Prostate gland (tissue), 2 donors: ENCODE measurements at regions not wholly inside any gene's neighbourhood (a gene's known extent, or its start where the extent isn't known, plus 50 kb on each side); places are given as distances from the start of the nearest gene placed in this dataset.

ENCODE experiments used
- DNase-seq: peaks from one replicate; pipeline ENCODE4 v3.0.0-alpha.2; 2019; ENCODE audit warnings: low spot score
- H3K27ac ChIP-seq, 2 donors: fragments of 200-600 bp; sonication (generic); 2 replicates each; pipeline ENCODE4 v1.5.1; 2017 to 2019
- H3K27me3 ChIP-seq: fragments of 200-600 bp; sonication (generic); replicated peaks from 2 replicates; pipeline ENCODE4 v1.5.1; 2019; ENCODE audit not compliant: insufficient read depth
- H3K36me3 ChIP-seq, 2 donors: fragments of 200-600 bp; sonication (generic); 1 replicate in 1 of 2; 2 replicates in 1 of 2; pipeline versions ENCODE4 v1.5.1 to v1.8.1; 2017 to 2019
- H3K4me1 ChIP-seq: fragments of 200-600 bp; sonication (generic); replicated peaks from 2 replicates; pipeline ENCODE4 v1.5.1; 2019
- H3K4me3 ChIP-seq, 2 donors: fragments of 200-600 bp; sonication (generic); 2 replicates each; pipeline ENCODE4 v1.5.1; 2017 to 2019
- H3K9me3 ChIP-seq: fragments of 200-600 bp; sonication (generic); 2 replicates; pipeline ENCODE4 v1.5.1; 2017
- POLR2A ChIP-seq: fragments of 450-650 bp; IDR thresholded peaks from one replicate; pipeline ENCODE4 v1.6.1; 2016; ENCODE audit warnings: antibody characterized with exemption, mild to moderate bottlenecking
- POLR2AphosphoS5 ChIP-seq: sonication (generic); formaldehyde crosslinking; IDR thresholded peaks from one replicate; pipeline ENCODE4 v1.6.1; 2017; ENCODE audit warnings: antibody characterized with exemption
- WGBS: methylation state at CpG from one replicate; pipeline ENCODE4 v1.1.5; 2018; 5-methylcytosine and 5-hydroxymethylcytosine counted together
- intact Hi-C: fragments of 100-400 bp; cut with DNase I; formaldehyde crosslinking; loops from one replicate; pipeline ENCODE4 v1.14.2; 2022
- TF ChIP-seq, protein P1 (sequence below), 4 experiments: fragments of 200-600 bp in 2 of 4; fragments of 450-650 bp in 2 of 4; sonication (generic) in 2 of 4; IDR thresholded peaks; 1 replicate in 3 of 4; 2 replicates in 1 of 4; pipeline ENCODE4 v1.5.1; 2016 to 2019; ENCODE audit warnings: antibody characterized with exemption in 4 of 4, mild to moderate bottlenecking in 2 of 4, moderate library complexity in 2 of 4

DNA sequence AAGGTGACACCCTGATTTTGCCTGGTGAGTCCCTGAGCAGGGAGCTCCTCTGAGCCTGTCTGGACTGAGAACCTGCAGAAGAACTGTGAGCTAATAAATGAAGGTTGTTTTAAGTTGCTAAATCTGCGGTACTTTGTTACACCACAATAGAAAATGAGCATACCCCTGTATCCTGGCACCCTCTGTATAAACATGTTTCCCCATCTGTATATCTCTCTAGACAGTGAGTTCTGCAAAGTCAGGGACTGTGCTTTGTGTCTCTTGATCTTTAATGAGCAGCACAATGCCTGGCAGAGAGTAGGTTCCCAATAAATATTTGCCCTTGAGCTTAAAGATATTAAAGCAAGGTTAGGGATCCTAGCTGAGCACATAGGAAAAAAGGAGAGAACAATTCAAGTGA, 228.8 kb downstream of the OMA1 start:
- no peaks in the 10 kb centered on the region for H3K4me1 ChIP-seq
- DNase-seq: no peak

DNA sequence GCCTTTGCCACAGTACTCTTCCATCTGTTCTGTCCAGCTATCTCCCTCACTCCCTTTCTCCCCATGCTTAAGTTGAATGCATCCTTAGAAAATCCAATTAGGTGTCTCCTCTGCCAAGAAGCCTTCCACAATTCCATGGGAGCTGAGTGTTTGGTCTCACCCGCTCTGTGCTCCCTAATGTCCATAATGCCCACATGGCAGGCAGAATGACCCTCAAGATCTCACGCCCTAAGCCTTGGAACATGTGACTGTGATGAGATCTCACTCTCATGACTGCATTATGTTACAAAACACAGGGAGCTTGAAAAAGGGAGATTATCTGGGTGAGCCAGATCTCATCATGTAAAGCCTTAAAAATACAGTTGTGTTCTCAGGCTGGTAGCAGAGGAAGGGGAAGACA, 229.4 kb downstream of the OMA1 start:
- TF ChIP-seq POLR2AphosphoS5: no peak
- TF ChIP-seq, protein P1, sequence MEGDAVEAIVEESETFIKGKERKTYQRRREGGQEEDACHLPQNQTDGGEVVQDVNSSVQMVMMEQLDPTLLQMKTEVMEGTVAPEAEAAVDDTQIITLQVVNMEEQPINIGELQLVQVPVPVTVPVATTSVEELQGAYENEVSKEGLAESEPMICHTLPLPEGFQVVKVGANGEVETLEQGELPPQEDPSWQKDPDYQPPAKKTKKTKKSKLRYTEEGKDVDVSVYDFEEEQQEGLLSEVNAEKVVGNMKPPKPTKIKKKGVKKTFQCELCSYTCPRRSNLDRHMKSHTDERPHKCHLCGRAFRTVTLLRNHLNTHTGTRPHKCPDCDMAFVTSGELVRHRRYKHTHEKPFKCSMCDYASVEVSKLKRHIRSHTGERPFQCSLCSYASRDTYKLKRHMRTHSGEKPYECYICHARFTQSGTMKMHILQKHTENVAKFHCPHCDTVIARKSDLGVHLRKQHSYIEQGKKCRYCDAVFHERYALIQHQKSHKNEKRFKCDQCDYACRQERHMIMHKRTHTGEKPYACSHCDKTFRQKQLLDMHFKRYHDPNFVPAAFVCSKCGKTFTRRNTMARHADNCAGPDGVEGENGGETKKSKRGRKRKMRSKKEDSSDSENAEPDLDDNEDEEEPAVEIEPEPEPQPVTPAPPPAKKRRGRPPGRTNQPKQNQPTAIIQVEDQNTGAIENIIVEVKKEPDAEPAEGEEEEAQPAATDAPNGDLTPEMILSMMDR (IDR thresholded peaks at IDR 0.05): no peak
- TF ChIP-seq POLR2A: no peak
- H3K4me1 ChIP-seq: no peaks in the 10 kb centered on the region
- H3K36me3 ChIP-seq: no peaks in the 10 kb centered on the region
- 97% methylated on average over 2 of the region's 2 CpGs for WGBS
- no peak overlapping the region for H3K4me3 ChIP-seq
- H3K9me3 ChIP-seq: no peaks in the 10 kb centered on the region
- no peak overlapping the region for H3K27ac ChIP-seq
- no peak for DNase-seq
- no peaks in the 10 kb centered on the region for H3K27me3 ChIP-seq
- intact Hi-C loops: no loop called here

More for the DNA sequence above, 228.8 kb downstream of the OMA1 start:
- TF ChIP-seq POLR2AphosphoS5: no peak
- no peak for TF ChIP-seq POLR2A
- TF ChIP-seq, protein P1 (IDR thresholded peaks at IDR 0.05): no peak
- H3K27me3 ChIP-seq: no peaks in the 10 kb centered on the region
- no peak overlapping the region for H3K27ac ChIP-seq
- intact Hi-C loops: no loop called here
- H3K36me3 ChIP-seq: no peaks in the 10 kb centered on the region
- no peak overlapping the region for H3K4me3 ChIP-seq
- no peaks in the 10 kb centered on the region for H3K9me3 ChIP-seq
- WGBS: 67% methylated on average over 1 of the region's 1 CpG

DNA sequence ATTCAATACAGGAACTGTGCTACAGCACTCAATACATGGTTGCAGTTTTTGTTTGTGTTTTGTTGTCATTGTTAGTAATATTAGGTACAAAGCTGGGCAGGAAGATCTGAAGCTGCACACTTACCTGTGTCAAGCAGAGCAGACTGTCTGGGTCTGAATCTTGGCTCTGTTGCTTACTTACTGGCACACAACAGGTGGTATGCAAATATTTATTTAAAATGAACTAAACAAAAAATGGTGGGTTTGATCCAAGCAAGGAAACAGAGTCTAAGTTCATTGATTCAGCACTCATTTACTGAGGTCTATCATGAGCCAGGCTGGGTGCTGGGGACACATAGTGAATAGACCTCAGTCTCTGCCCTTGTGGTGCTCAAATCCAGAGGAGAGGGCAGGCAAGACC, 230.4 kb downstream of the OMA1 start:
- Histone ChIP-seq H3K36me3 (no peaks in the 10 kb centered on the region), H3K27me3 (no peaks in the 10 kb centered on the region), H3K4me1 (no peaks in the 10 kb centered on the region), H3K9me3 (no peaks in the 10 kb centered on the region), H3K27ac (no peak overlapping the region), H3K4me3 (no peak overlapping the region)
- no peak for DNase-seq
- TF ChIP-seq POLR2A (no peak), POLR2AphosphoS5 (no peak)
- TF ChIP-seq, protein P1 (IDR thresholded peaks at IDR 0.05): no peak
- intact Hi-C loops: no loop called here

DNA sequence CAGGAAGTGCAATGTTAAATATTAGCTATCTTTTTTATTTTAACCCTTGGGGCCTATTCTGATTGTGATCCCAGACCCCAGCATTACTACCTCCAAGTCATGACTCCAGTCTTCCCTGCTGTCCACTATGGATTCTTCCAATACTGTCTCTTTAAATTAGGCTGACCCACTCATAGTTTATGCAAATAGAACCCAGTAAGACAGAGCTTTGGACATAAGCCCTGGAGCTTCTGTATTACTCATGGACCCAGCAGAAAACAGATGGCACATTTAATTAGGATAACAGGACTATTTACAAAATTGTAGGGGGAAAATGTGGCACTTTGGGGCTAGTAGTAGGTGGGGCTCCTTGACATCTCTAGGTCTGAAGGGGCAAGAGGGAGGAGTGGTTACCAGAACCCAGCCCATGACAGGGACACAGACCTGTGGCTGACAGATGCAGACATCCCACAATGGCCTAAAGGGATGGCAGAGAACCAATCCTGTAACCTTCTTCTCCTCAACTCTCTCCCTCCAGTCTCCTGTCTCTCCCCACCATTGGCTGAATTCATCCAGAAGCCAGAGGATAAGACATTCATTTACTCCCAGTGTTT, 233.5 kb downstream of the OMA1 start:
- no peak for TF ChIP-seq POLR2A
- TF ChIP-seq POLR2AphosphoS5: no peak
- TF ChIP-seq, protein P1 (IDR thresholded peaks at IDR 0.05): no peak
- no peak overlapping the region for H3K4me3 ChIP-seq
- intact Hi-C loops: no loop called here

DNA sequence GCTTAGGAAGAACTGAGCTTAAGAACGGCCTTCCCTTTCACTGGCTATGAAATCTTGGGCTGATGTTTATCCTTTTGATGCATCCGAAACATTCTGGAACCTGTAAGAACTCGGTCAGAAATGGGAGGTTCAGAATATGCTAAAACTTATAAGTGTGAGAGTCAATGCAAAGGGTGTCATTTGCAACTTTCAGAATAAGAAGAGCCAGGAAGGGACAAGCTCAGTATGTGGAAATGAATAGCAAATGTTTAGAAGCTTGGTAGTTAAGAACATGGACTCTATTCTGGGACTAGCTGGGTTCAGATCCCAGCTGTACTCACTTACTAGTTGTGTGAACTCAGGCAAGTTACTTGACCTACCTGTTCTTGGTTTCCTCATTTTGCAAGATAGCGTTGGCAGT, 234.1 kb downstream of the OMA1 start:
- WGBS: 88% methylated on average over 4 of the region's 4 CpGs
- no peak for DNase-seq
- Histone ChIP-seq H3K4me3 (no peak overlapping the region), H3K27me3 (no peaks in the 10 kb centered on the region), H3K36me3 (no peaks in the 10 kb centered on the region), H3K27ac (no peak overlapping the region), H3K9me3 (no peaks in the 10 kb centered on the region), H3K4me1 (no peaks in the 10 kb centered on the region)
- intact Hi-C loops: no loop called here
- TF ChIP-seq POLR2AphosphoS5 (no peak), POLR2A (no peak)
- TF ChIP-seq, protein P1 (IDR thresholded peaks at IDR 0.05): no peak

More for the DNA sequence above, 233.5 kb downstream of the OMA1 start:
- H3K4me1 ChIP-seq: no peaks in the 10 kb centered on the region
- DNase-seq: no peak
- H3K9me3 ChIP-seq: no peaks in the 10 kb centered on the region
- H3K27me3 ChIP-seq: no peaks in the 10 kb centered on the region
- no peaks in the 10 kb centered on the region for H3K36me3 ChIP-seq
- no peak overlapping the region for H3K27ac ChIP-seq
